Esophagus muscularis mucosa (tissue), 3 donors: ENCODE measurements at regions not wholly inside any gene's neighbourhood (a gene's known extent, or its start where the extent isn't known, plus 50 kb on each side); places are given as distances from the start of the nearest gene placed in this dataset.

ENCODE experiments used
- CTCF ChIP-seq, 3 experiments: fragments of 200-600 bp in 2 of 3; fragments of 450-650 bp in 1 of 3; sonication (generic) in 2 of 3; IDR thresholded peaks; one replicate each; pipeline ENCODE4 v1.5.1; 2017 to 2019; ENCODE audit warnings: antibody characterized with exemption in 3 of 3, mild to moderate bottlenecking in 2 of 3, moderate library complexity in 1 of 3
- POLR2A ChIP-seq: fragments of 450-650 bp; IDR thresholded peaks from one replicate; pipeline ENCODE4 v1.6.1; 2017; ENCODE audit warnings: antibody characterized with exemption, moderate library complexity, mild to moderate bottlenecking, low read depth
- POLR2AphosphoS5 ChIP-seq, 2 donors: sonication (generic); formaldehyde crosslinking; IDR thresholded peaks; one replicate each; pipeline ENCODE4 v1.6.1; 2017; ENCODE audit warnings: antibody characterized with exemption in 2 of 2

GRCh38 chrX:42028109-42028508 lies 104.8 kb upstream of the CASK start:
- TF ChIP-seq CTCF (IDR thresholded peaks at IDR 0.05) = no peak
- TF ChIP-seq POLR2A = no peak
- TF ChIP-seq POLR2AphosphoS5 (IDR thresholded peaks at IDR 0.05) = no peak
